ENCODE measurements at regions not wholly inside any gene's neighbourhood (a gene's known extent, or its start where the extent isn't known, plus 50 kb on each side); places are given as distances from the start of the nearest gene placed in this dataset.
"Not testable (repeated sequence)": the region's sequence is repeated elsewhere in the genome, so short reads cannot be mapped to it uniquely, and the experiment has no call there.

DNA sequence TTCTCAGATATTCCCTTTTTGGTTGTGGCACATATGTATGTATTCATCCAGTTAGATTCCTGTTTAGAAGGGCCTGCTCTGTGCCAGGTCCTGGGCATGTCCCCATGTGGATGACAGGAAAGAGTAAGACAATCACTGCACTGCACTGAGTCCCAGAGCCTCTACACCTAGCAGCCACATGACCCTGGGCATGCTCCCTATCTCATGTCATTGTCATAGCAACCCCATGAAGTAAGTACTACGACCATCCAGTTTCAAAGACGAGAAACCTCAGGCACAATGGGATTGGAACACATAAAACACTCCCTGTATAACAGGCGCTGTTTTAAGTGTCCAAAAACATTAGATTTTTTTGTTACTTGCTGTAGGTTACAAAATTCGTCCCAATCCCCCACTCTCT is 594.4 kb downstream of the UQCRFS1 start:
- Histone ChIP-seq H3K4me1 (no peaks in the 10 kb centered on the region), H3K36me3 (no peaks in the 10 kb centered on the region)

DNA sequence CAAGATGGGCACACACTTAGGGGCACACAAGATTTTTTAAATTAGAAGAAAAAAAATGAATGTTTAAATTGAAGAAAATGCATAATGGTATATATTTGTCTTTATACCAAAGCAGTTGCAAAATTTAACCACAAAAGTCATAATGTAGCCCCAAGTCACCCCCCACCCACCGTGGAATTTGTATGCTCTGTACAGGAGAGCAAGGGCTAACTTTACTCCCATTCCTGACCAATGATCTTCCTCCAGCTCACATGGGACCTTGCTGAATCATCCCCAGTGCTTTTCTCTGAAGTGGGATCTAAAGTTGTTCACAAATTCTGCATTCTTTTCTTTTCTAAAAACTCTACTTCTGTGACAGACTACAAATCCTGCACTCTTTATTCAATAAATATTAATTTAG is 597.0 kb downstream of the UQCRFS1 start:
- Histone ChIP-seq H3K9me3 (replicated peaks) (no peaks in the 10 kb centered on the region), H3K27ac (no peak overlapping the region), H3K27me3 (no peaks in the 10 kb centered on the region), H3K4me3 (no peak overlapping the region), H3K4me1 (no peaks in the 10 kb centered on the region), H3K36me3 (no peaks in the 10 kb centered on the region)
- no peak for DNase-seq

More for the DNA sequence above, 594.4 kb downstream of the UQCRFS1 start:
- Histone ChIP-seq H3K9me3 (replicated peaks) (no peaks in the 10 kb centered on the region), H3K27me3 (no peaks in the 10 kb centered on the region), H3K4me3 (no peak overlapping the region), H3K27ac (no peak overlapping the region)
- DNase-seq, result no peak

DNA sequence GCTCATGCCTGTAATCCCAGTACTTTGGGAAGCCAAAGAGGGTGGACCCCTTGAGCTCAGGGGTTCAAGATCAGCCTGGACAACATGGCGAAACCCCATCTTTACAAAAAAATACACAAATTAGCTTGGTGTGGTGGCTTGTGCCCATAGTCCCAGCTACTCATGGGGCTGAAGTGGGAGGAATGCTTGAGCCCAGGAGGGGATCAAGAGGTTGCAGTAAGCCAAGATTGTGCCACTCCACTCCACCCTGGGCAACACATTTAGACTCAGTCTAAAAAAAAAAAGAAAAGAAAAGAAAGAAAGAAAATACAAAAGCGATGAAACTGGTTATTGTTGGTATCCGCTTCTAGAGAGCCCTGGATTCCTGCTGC is 597.4 kb downstream of the UQCRFS1 start:
- H3K4me1 ChIP-seq, result no peaks in the 10 kb centered on the region
- no peak overlapping the region for H3K27ac ChIP-seq

DNA sequence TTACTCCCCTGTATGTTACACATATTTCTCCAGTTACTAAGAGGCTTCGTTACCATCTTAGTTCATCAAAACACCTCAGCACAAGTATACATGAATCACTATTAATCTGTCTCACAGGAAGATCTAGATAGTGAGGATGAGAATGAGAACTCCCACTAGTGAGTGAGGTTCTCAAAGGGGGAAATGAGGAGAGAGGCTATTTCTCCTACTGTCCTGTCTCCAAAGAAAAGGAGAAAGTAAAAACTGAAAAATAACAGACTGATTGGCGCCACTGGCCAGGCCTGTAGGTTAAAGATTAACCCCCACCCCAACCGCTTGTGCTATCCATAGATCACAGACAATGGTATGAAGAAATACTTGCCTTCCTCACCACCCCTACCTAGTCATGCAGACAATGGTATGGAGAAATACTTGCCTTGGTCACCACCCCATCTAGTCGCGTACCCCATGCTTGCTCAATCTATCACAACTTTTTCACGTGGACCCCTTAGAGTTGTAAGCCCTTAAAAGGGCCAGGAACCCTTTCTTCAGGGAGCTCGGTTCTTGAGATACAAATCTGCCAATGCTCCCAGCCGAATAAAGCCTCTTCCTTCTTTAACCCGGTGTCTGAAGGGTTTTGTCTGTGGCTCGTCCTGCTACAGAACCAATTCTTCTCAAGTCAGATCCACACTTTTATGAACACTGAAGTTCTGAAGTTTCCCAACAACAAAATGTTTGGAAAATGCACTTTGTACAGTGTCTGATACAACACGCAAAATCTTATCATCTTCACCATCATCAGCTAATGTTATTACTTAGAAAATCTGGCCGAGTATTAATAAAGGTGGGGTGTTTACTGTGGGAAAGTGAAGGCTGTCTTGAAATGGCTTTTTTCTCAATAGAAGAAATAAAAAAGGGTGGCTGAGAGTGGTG is 598.1 kb downstream of the UQCRFS1 start:
- Histone ChIP-seq H3K9me3 (replicated peaks) (no peaks in the 10 kb centered on the region), H3K4me3 (no peak overlapping the region), H3K4me1 (no peaks in the 10 kb centered on the region), H3K27ac (no peak overlapping the region), H3K27me3 (no peaks in the 10 kb centered on the region), H3K36me3 (no peaks in the 10 kb centered on the region)
- DNase-seq, result no peak

More for the DNA sequence above, 597.4 kb downstream of the UQCRFS1 start:
- H3K9me3 ChIP-seq (replicated peaks), result no peaks in the 10 kb centered on the region
- H3K36me3 ChIP-seq, result no peaks in the 10 kb centered on the region
- DNase-seq, result no peak
- H3K4me3 ChIP-seq, result no peak overlapping the region
- H3K27me3 ChIP-seq, result no peaks in the 10 kb centered on the region

DNA sequence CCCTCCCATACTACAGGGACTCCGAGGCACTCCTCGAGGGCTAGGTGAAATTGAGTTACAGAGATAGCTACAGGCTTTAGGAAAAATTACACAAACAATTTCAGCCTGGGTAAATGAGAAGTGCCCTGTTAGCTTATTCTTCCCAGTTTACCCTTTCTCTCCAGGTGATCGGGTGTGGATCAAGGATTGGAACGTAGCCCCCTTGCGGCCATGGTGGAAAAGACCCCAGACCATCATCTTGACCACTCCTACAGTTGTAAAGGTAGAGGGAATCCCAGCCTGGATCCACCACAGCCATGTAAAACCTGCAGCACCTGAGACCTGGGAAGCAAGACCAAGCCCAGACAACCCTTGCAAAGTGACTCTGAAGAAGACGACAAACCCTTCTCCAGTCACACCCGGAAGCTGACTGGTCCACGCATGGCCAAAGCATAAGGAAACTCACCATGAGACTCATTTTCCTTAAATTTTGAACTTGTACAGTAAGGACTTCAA is 600.6 kb downstream of the UQCRFS1 start:
- Histone ChIP-seq H3K4me3 (no peak overlapping the region), H3K9me3 (replicated peaks) (no peaks in the 10 kb centered on the region), H3K4me1 (no peaks in the 10 kb centered on the region), H3K36me3 (no peaks in the 10 kb centered on the region), H3K27me3 (no peaks in the 10 kb centered on the region), H3K27ac (no peak overlapping the region)
- DNase-seq, result no peak

DNA sequence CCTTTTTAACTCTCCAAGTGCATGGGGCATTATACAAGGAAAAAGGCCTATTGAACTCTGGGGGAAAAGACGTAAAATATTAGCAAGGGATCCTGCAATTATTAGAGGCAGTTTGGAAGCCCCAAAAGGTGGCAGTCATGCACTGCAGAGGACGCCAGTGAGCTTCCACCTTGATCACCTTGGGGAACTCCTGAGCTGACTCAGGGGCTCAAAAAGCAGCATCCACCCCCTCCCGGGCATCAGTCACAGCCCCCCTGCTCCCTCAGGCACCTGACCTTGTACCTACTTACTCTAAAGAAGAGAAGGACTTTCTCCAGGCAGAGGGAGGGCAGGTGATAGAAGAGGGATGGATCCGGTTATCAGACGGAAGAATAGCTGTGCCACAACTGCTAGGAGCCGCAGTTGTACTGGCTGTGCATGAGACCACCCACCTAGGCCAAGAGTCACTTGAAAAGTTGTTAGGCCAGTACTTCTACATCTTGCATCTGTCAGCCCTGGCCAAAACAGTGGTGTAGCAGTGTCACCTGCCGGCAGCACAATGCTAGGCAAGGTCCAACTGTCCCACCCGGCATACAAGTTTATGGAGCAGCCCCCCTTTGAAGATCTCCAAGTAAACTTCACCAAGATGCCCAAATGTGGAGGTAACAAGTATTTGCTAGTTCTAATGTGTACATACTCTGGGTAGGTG is 601.6 kb downstream of the UQCRFS1 start:
- not testable (repeated sequence) for H3K27ac ChIP-seq; H3K4me1 ChIP-seq; H3K27me3 ChIP-seq; DNase-seq; H3K9me3 ChIP-seq (replicated peaks); H3K36me3 ChIP-seq; H3K4me3 ChIP-seq

DNA sequence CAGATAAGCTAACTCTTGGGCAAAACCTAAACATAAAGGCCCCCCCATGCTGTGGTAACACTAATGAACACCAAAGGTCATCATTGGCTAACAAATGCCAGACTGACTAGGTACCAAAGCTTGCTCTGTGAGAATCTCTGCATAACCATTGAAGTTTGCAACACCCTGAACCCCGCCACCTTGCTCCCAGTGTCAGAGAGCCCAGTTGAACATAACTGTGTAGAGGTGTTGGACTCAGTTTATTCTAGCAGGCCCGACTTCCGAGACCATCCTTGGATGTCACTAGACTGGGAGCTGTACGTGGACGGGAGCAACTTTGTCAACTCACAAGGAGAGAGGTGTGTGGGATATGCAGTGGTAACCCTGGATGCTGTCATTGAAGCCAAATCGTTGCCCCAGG is 602.2 kb downstream of the UQCRFS1 start:
- Histone ChIP-seq H3K4me3 (no peak overlapping the region), H3K36me3 (no peaks in the 10 kb centered on the region), H3K27me3 (no peaks in the 10 kb centered on the region), H3K27ac (no peak overlapping the region), H3K4me1 (no peaks in the 10 kb centered on the region), H3K9me3 (replicated peaks) (no peaks in the 10 kb centered on the region)
- DNase-seq, result no peak

DNA sequence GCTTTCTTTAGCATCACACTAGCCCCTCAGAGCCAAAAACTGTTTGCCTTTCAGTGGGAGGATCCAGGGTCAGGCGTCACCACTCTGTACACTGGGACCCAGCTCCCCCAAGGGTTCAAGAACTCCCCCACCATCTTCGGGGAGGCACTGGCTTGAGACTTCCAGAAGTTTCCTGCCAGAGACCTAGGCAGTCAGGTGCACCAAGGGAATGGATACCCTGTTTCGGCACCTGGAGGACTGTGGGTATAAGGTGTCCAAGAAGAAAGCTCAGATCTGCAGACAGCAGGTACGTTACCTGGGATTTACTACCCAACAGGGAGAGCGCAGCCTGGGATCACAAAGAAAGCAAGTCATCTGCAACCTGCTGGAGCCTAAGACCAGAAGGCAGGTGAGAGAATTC is 603.0 kb downstream of the UQCRFS1 start:
- no peak for DNase-seq
- H3K4me3 ChIP-seq, result no peak overlapping the region
- H3K27me3 ChIP-seq, result 0 out of 2 replicates have a peak, but pooled peaks cover 3% of the 10 kb centered on the region
- H3K4me1 ChIP-seq, result no peaks in the 10 kb centered on the region
- no peaks in the 10 kb centered on the region for H3K36me3 ChIP-seq
- no peak overlapping the region for H3K27ac ChIP-seq
- no peaks in the 10 kb centered on the region for H3K9me3 ChIP-seq (replicated peaks)

DNA sequence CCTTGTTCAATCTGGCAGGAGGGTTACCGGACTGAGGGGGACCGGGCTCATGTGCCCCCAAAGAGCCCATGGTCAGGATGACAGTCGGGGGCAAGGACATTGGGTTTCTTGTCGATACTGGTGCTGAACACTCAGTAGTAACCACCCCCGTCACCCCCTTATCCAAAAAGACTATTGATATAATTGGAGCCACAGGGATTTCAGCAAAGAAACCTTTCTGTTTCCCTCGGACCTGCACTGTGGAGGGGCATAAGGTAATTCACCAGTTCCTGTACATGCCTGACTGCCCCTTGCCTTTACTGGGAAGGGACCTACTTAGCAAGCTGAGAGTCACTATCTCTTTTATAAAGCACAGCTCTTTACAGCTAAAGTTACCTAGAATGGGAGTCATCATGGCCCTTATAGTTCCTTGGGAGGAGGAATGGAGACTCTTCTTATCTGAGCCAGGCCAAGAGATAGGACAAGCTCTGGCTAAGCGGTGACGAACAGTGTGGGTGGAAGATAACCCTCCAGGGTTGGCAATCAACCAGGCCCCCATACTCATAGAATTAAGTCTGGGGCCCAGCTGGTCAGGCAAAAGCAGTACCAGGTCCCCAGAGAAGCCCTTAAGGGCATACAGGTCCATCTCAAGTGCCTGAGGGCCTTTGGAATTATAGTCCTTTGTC is 603.7 kb downstream of the UQCRFS1 start:
- H3K27me3 ChIP-seq, result 0 out of 2 replicates have a peak, but pooled peaks cover 3% of the 10 kb centered on the region
- no peak overlapping the region for H3K4me3 ChIP-seq
- no peaks in the 10 kb centered on the region for H3K9me3 ChIP-seq (replicated peaks)
- no peaks in the 10 kb centered on the region for H3K4me1 ChIP-seq
- H3K27ac ChIP-seq, result no peak overlapping the region
- DNase-seq, result no peak
- H3K36me3 ChIP-seq, result no peaks in the 10 kb centered on the region

DNA sequence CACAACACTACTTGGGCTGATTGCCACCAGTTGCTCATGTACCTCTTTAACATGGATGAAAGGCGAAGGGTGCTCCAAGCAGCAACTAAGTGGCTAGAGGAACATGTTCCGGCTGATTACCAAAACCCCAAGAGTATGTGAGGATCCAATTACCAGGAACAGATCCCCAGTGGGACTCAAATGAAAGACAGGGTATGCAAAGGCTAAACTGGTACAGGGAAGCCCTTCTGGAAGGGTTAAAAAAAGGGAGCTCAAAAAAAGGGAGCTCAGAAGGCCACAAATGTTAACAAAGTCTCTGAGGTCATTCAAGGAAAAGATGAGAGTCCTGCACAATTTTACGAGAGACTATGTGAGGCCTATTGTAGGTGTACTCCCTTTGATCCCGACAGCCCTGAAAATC is 604.7 kb downstream of the UQCRFS1 start:
- Histone ChIP-seq H3K27ac (no peak overlapping the region), H3K4me1 (no peaks in the 10 kb centered on the region), H3K36me3 (no peaks in the 10 kb centered on the region), H3K4me3 (no peak overlapping the region), H3K9me3 (replicated peaks) (no peaks in the 10 kb centered on the region), H3K27me3 (0 out of 2 replicates have a peak, but pooled peaks cover 3% of the 10 kb centered on the region)
- no peak for DNase-seq

DNA sequence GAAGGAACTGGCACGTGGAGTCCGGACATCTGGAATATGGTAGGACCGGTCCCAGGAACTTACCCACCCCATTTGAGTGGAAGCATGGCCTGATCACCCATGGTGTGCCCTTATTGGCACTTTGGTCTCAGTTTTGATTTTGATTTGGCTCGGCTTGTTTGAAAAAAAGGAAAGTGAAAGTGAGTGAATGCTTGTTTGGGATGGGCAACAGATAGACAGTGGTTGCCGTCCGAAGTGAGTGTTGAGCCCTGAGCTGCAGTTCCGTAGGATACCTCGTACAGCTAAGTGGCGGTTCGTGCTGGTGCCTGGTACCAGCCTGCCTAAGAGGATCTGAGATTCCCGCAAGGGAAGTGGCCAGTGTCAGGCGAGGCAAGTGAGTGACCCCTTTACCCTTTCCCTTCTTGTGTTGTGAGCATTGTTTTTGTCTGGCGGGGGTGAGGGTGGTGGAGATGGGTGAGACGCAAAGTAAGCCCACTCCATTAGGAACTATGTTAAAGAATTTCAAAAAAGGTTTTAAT is 605.8 kb downstream of the UQCRFS1 start:
- DNase-seq, result no peak
- Histone ChIP-seq H3K4me1 (no peaks in the 10 kb centered on the region), H3K27ac (no peak overlapping the region)

DNA sequence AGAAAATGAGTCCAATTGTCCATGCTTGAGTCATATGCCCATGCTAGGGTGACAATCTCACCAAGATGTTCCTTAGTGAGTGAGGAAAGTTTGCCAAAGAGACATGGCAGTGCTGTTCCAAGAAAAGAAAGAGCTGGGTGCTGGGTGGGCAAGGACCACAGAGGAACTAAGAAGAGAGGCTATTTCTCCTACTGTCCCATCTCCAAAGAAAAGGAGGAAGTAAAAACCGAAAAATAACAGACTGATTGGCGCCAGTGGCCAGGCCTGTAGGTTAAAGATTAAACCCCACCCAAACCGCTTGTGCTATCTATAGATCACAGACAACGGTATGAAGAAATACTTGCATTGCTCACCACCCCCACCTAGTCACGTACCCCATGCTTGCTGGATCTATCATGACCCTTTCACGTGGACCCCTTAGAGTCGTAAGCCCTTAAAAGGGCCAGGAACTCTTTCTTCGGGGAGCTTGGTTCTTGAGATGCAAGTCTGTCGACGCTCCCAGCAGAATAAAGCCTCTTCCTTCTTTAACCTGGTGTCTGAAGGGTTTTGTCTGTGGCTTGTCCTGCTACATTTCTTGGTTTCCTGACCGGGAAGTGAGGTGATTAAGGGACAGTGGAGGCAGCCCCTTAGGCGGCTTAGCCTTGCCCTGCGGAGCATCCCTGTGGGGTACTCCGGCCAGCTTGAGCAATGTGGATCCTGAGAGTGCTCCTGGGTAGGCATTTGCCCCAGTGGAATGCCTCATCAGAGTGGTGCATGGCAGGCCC is 606.5 kb downstream of the UQCRFS1 start:
- Histone ChIP-seq H3K27ac (no peak overlapping the region), H3K36me3 (no peaks in the 10 kb centered on the region), H3K4me1 (no peaks in the 10 kb centered on the region), H3K9me3 (replicated peaks) (no peaks in the 10 kb centered on the region), H3K27me3 (0 out of 2 replicates have a peak, but pooled peaks cover 3% of the 10 kb centered on the region), H3K4me3 (no peak overlapping the region)
- DNase-seq, result no peak

More for the DNA sequence above, 605.8 kb downstream of the UQCRFS1 start:
- Histone ChIP-seq H3K9me3 (replicated peaks) (no peaks in the 10 kb centered on the region), H3K27me3 (0 out of 2 replicates have a peak, but pooled peaks cover 3% of the 10 kb centered on the region), H3K36me3 (no peaks in the 10 kb centered on the region), H3K4me3 (no peak overlapping the region)

DNA sequence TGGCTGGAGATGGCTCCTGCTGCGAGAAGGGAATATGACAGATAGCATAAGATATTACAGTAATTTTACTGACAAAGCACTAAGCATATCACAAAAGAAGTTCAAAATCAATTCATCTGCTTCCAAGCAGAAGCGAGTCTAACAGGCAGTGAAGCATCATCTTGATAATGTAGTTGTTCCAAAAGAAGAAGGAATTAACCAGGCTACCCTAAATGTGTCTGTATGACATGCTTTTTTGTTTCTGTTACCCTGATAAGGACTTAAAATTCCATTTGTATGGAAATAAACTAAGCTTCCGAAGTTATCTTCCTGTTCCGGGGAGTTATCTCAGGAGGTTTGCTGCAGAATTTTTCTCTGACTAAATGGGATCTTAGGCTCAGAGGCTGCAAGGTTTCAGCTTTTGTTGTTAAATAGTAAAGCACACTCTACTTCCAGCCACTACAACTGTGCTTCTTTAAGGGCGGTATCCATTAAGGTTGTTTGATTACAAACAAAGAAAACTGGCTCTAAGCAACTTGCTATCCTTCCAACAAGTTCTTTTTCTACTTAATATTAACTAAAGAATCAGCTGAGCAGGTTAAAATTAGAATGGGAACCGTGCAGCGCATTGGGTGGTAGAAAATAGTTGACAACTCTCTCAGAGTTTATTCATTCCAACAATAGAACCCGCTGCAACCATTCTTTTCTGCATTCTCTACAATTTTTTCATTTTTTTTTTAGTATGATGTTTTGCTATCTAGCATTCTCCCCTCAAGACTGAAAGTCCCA is 607.3 kb downstream of the UQCRFS1 start:
- Histone ChIP-seq H3K9me3 (replicated peaks) (no peaks in the 10 kb centered on the region), H3K4me1 (no peaks in the 10 kb centered on the region), H3K36me3 (no peaks in the 10 kb centered on the region), H3K27me3 (0 out of 2 replicates have a peak, but pooled peaks cover 3% of the 10 kb centered on the region), H3K27ac (no peak overlapping the region), H3K4me3 (no peak overlapping the region)
- no peak for DNase-seq
